GM20000 (cell line): ENCODE measurements at regions not wholly inside any gene's neighbourhood (a gene's known extent, or its start where the extent isn't known, plus 50 kb on each side); places are given as distances from the start of the nearest gene placed in this dataset.

Experiments
- DNase-seq: peaks from one replicate; pipeline ENCODE4 v3.0.0; 2012; ENCODE audit warnings: low spot score
- TF ChIP-seq, protein P1 (sequence below): IDR thresholded peaks from 2 replicates; pipeline ENCODE4 v1.5.1; 2012; ENCODE audit warnings: mild to moderate bottlenecking, control low read depth; ENCODE audit errors: extremely low read depth, missing control alignments

DNA sequence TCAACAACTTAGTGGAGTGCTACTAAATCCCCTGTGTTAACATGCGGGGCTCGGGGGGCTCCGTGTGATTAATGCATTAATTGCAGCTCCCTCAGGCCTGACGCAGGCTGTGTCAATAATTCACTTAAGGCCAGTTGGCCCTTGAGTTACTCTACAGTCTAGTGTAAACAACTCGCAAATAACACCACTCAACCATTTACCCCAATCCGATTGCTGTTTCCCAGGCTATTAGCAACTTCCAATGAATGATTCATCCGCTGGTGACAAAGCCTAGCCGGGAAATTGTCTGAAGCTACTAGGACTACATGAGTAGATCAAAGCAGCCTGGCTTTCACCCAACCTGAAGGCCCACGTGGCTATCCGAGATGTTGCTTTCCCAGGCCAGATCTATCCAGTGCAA is 121.3 kb upstream of the SOX14 start:
- TF ChIP-seq, protein P1, sequence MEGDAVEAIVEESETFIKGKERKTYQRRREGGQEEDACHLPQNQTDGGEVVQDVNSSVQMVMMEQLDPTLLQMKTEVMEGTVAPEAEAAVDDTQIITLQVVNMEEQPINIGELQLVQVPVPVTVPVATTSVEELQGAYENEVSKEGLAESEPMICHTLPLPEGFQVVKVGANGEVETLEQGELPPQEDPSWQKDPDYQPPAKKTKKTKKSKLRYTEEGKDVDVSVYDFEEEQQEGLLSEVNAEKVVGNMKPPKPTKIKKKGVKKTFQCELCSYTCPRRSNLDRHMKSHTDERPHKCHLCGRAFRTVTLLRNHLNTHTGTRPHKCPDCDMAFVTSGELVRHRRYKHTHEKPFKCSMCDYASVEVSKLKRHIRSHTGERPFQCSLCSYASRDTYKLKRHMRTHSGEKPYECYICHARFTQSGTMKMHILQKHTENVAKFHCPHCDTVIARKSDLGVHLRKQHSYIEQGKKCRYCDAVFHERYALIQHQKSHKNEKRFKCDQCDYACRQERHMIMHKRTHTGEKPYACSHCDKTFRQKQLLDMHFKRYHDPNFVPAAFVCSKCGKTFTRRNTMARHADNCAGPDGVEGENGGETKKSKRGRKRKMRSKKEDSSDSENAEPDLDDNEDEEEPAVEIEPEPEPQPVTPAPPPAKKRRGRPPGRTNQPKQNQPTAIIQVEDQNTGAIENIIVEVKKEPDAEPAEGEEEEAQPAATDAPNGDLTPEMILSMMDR = no peak
- no peak for DNase-seq

GRCh38 chr3:137647179-137647578 is 116.9 kb upstream of the SOX14 start:
- TF ChIP-seq, protein P1 = no peak
- DNase-seq = no peak

GRCh38 chr3:137669519-137670060 is 94.5 kb upstream of the SOX14 start:
- DNase-seq = no peak
- TF ChIP-seq, protein P1 = no peak

DNA sequence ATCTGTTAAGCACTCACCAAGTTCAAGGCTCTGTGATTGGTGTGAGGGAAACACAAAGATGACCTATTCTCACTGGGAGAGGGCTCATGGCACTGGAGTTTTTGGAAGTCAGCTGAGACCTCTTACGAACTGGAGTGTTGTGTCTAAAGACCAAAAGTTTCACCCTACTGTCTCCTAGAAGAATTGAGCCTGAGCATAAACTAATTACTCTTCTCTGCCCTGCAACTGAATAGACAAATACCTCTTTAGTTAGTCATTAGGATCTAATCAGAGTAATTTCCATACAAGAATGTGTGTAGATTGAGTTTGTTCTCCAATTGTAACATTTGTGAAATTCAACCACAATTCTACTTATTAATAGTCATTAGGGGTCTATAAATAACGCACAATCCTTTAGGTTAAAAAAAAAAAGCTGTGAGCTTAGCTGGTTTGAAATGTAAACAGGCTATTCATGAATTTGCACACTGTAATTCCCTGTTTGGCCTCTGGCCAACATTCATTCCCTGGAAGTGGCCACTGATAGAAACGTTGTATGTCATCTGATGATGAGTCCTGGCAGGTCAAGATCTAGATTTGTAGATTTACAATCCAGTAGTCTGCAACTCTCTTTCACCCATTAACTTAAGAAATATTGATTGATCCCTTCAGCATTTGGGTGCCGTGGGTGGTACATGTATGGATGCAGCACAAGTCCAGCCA is 76.8 kb upstream of the SOX14 start:
- DNase-seq = no peak

GRCh38 chr3:137692803-137693431 is 71.2 kb upstream of the SOX14 start:
- TF ChIP-seq, protein P1 = no peak
- peak; percentile 32 for DNase-seq

More for the DNA sequence above, 76.8 kb upstream of the SOX14 start:
- TF ChIP-seq, protein P1 = no peak

DNA sequence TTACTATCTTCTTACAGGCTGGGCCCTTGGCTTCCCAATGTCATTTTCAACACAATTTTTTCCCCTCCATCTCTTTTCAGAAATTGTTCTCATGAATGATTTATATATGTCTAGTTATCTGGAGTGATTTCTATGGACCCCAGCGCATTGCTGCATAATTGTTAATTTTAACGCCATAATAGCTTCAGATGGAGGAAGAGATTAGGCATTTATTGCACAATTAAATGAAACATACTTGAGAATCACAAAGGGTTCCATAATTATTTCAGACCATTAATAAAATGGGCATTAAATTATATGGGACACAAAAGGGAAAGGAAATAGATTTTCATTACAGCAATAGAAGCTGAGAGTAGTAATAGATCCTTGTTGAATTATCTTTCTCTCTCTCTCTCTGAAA is 70.3 kb upstream of the SOX14 start:
- TF ChIP-seq, protein P1 = no peak

DNA sequence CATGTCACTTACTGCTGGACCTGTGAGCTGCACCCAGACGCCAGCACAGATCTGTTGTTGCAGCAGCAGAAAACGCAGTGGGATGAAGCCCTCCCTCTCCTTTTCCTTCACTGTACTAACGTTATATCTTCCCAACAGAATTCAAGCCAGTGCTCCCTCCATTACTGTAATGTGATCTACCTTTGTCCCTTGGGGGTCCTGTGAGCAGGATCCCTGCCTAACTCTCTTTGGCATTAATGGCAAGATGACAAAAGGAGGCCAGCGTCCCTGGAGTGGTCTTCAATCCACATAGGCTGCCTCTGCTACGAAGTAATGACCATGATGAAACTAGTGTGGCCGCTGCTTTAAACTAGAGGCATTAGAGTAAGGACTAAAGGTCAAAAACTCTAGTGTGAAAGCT is 69.3 kb upstream of the SOX14 start:
- no peak for DNase-seq
- TF ChIP-seq, protein P1 = no peak

More for the DNA sequence above, 70.3 kb upstream of the SOX14 start:
- DNase-seq = no peak
